K562 (cell line): ENCODE measurements at regions not wholly inside any gene's neighbourhood (a gene's known extent, or its start where the extent isn't known, plus 50 kb on each side); places are given as distances from the start of the nearest gene placed in this dataset.

Experiments used
- ARHGAP35 ChIP-seq: fragments of 450-650 bp; IDR thresholded peaks from 2 replicates; pipeline ENCODE4 v1.6.1; 2018; ENCODE audit not compliant: partially characterized antibody
- ELK3 ChIP-seq: fragments of 450-650 bp; formaldehyde crosslinking; IDR thresholded peaks from 2 replicates; pipeline ENCODE4 v1.4.0; 2020; ENCODE audit warnings: mild to moderate bottlenecking
- ETV6 ChIP-seq, 3 experiments: fragments of 150-350 bp in 1 of 3; sonication (generic) in 1 of 3; formaldehyde crosslinking in 1 of 3; IDR thresholded peaks; 2 replicates each; pipeline versions ENCODE4 v1.6.1 to v1.8.0; 2014 to 2022; ENCODE audit warnings: borderline replicate concordance in 2 of 3, low read depth in 2 of 3, antibody characterized with exemption in 1 of 3, low read length in 1 of 3, mild to moderate bottlenecking in 1 of 3, missing genetic modification reagents in 1 of 3
- HDAC8 ChIP-seq: fragments of 450-650 bp; IDR thresholded peaks from 2 replicates; pipeline ENCODE4 v1.6.1; 2016; ENCODE audit warnings: mild to moderate bottlenecking, missing genetic modification characterization, moderate library complexity, missing compliant biosample characterization
- IRF9 ChIP-seq: fragments of 450-650 bp; IDR thresholded peaks from 2 replicates; pipeline ENCODE4 v1.6.1; 2016; ENCODE audit warnings: missing biosample characterization, missing genetic modification characterization
- NCOR1 ChIP-seq: fragments of 450-650 bp; IDR thresholded peaks from 2 replicates; pipeline ENCODE4 v1.6.1; 2016; ENCODE audit warnings: mild to moderate bottlenecking, moderate library complexity
- NFRKB ChIP-seq: fragments of 450-650 bp; IDR thresholded peaks from 2 replicates; pipeline ENCODE4 v1.6.1; 2016; ENCODE audit warnings: low read depth
- PYGO2 ChIP-seq: fragments of 450-650 bp; IDR thresholded peaks from 2 replicates; pipeline ENCODE4 v1.6.1; 2016; ENCODE audit warnings: mild to moderate bottlenecking, missing genetic modification characterization, moderate library complexity, missing compliant biosample characterization
- RBM15 ChIP-seq: fragments of 200-400 bp; formaldehyde crosslinking; IDR thresholded peaks from 2 replicates; pipeline ENCODE4 v1.6.1; 2018; ENCODE audit warnings: mild to moderate bottlenecking, low read length, moderate library complexity; ENCODE audit not compliant: insufficient read depth
- SIN3B ChIP-seq: fragments of 450-650 bp; IDR thresholded peaks from 2 replicates; pipeline ENCODE4 v1.6.1; 2017; ENCODE audit warnings: low read depth, mild to moderate bottlenecking, moderate library complexity
- SPI1 ChIP-seq: IDR thresholded peaks from 2 replicates; pipeline ENCODE4 v1.6.1; 2011; ENCODE audit warnings: low read depth, low read length, control low read depth, borderline replicate concordance
- STAG1 ChIP-seq: sonication (generic); formaldehyde crosslinking; IDR thresholded peaks from 2 replicates; pipeline ENCODE4 v1.5.0; 2020; ENCODE audit warnings: missing genetic modification reagents, borderline replicate concordance
- TAF7 ChIP-seq: fragments of 450-650 bp; IDR thresholded peaks from 2 replicates; pipeline ENCODE4 v1.6.1; 2016; ENCODE audit warnings: missing genetic modification characterization, missing compliant biosample characterization
- TBL1XR1 ChIP-seq, 2 experiments: IDR thresholded peaks; 2 replicates each; pipeline ENCODE4 v1.6.1; 2012; ENCODE audit warnings: improper control_type of control experiment in 2 of 2, low read length in 2 of 2, mild to moderate bottlenecking in 1 of 2
- TCF7 ChIP-seq: sonication (generic); IDR thresholded peaks from 2 replicates; pipeline ENCODE4 v1.6.1; 2016; ENCODE audit warnings: antibody characterized with exemption, borderline replicate concordance
- VEZF1 ChIP-seq: fragments of 200-800 bp; sonication (Bioruptor generic); IDR thresholded peaks from 2 replicates; pipeline ENCODE4 v1.6.1; 2017; ENCODE audit warnings: missing genetic modification characterization, missing compliant biosample characterization
- XRCC4 ChIP-seq: IDR thresholded peaks from one replicate; pipeline ENCODE4 v1.6.1; 2011; ENCODE audit not compliant: insufficient read depth, insufficient read length; ENCODE audit errors: extremely low read depth
- ZBTB1 ChIP-seq: sonication (generic); formaldehyde crosslinking; IDR thresholded peaks from 2 replicates; pipeline ENCODE4 v1.8.1; 2023; ENCODE audit warnings: missing genetic modification reagents, low read depth, mild to moderate bottlenecking, borderline replicate concordance
- ZNF398 ChIP-seq: fragments of 250-450 bp; sonication (Bioruptor Pico); IDR thresholded peaks from 2 replicates; pipeline ENCODE4 v1.8.0; 2021; ENCODE audit warnings: moderate library complexity, mild to moderate bottlenecking, inconsistent platforms
- ZNF431 ChIP-seq: sonication (generic); formaldehyde crosslinking; IDR thresholded peaks from 2 replicates; pipeline ENCODE4 v1.8.0; 2022; ENCODE audit warnings: mild to moderate bottlenecking, missing genetic modification reagents
- ZNF668 ChIP-seq: fragments of 250-450 bp; sonication (Bioruptor Pico); IDR thresholded peaks from 2 replicates; pipeline ENCODE4 v1.8.0; 2022; ENCODE audit warnings: mild to moderate bottlenecking, inconsistent platforms
- ZNF695 ChIP-seq: fragments of 450-650 bp; formaldehyde crosslinking; IDR thresholded peaks from 2 replicates; pipeline ENCODE4 v1.4.0; 2020; ENCODE audit warnings: mild to moderate bottlenecking, moderate library complexity
- ZNF707 ChIP-seq: fragments of 250-450 bp; sonication (Bioruptor Pico); conservative IDR thresholded peaks from 2 replicates; pipeline ENCODE4 v1.8.0; 2022; ENCODE audit warnings: inconsistent platforms, mild to moderate bottlenecking, moderate library complexity

- TF ChIP-seq NCOR1, result peak; percentile 100
- no peak; the same call in 1 of the 2 replicates for TF ChIP-seq ZNF431 (CRISPR knock-in tag)
- no peak for TF ChIP-seq IRF9
- no peak for TF ChIP-seq TAF7
- TF ChIP-seq VEZF1 (CRISPR knock-in tag), result peak; percentile 95
- no peak for TF ChIP-seq SIN3B
- TF ChIP-seq XRCC4, result no peak
- TF ChIP-seq ELK3 (CRISPR knock-in tag), result peak; percentile 55; the same call in 1 of the 2 replicates
- TF ChIP-seq NFRKB, result peak; percentile 32; the same call in 1 of the 2 replicates
- peak; percentile 90 for TF ChIP-seq SPI1
- TF ChIP-seq TCF7, result peak; percentile 96
- peak; percentile 99 to 100; a peak in 3 of 4 replicates for TF ChIP-seq TBL1XR1 (IDR thresholded peaks at IDR 0.05; ENCODE audit: low read length in 2 of 2)
- no peak for TF ChIP-seq ZNF695
- TF ChIP-seq ZNF707 (CRISPR knock-in tag), result no peak
- peak; percentile 96 for TF ChIP-seq PYGO2 (tag)
- peak; percentile 5; the same call in 1 of the 2 replicates for TF ChIP-seq ZNF398 (CRISPR knock-in tag)
- 0 out of 2 replicates have a peak, but pooled peaks have one; percentile 15 for TF ChIP-seq HDAC8 (tag)
- peak; percentile 47 to 93; a peak in 2 of 4 replicates for TF ChIP-seq ETV6 (IDR thresholded peaks at IDR 0.05; ENCODE audit: borderline replicate concordance in 1 of 2, low read depth in 2 of 2, low read length in 1 of 2)
- TF ChIP-seq ETV6 (CRISPR knock-in tag; IDR thresholded peaks at IDR 0.05; ENCODE audit: borderline replicate concordance), result no peak
- no peak for TF ChIP-seq ZBTB1
- TF ChIP-seq ZNF668 (CRISPR knock-in tag), result no peak
- no peak for TF ChIP-seq RBM15
- no peak for TF ChIP-seq ARHGAP35
- no peak for TF ChIP-seq STAG1 (CRISPR knock-in tag)
Observed at GRCh38 chr4:78691971-78692821, 84.0 kb upstream of the BMP2K start (continued).
